Vagina (tissue), 2 donors: ENCODE measurements at regions not wholly inside any gene's neighbourhood (a gene's known extent, or its start where the extent isn't known, plus 50 kb on each side); places are given as distances from the start of the nearest gene placed in this dataset.
"Not testable (repeated sequence)": the region's sequence is repeated elsewhere in the genome, so short reads cannot be mapped to it uniquely, and the experiment has no call there.

Source experiments
- DNase-seq, 2 donors: peaks; one replicate each; pipeline ENCODE4 v3.0.0-alpha.2; 2017; ENCODE audit errors: extremely low spot score in 2 of 2
- H3K27ac ChIP-seq: fragments of 200-600 bp; sonication (generic); one replicate; pipeline ENCODE4 v1.5.1; 2019
- H3K27me3 ChIP-seq: fragments of 200-600 bp; sonication (generic); one replicate; pipeline ENCODE4 v1.5.1; 2019
- H3K36me3 ChIP-seq, 2 donors: fragments of 200-600 bp; sonication (generic); one replicate each; pipeline ENCODE4 v1.5.1; 2017 to 2019
- H3K4me1 ChIP-seq: fragments of 200-600 bp; sonication (generic); one replicate; pipeline ENCODE4 v1.5.1; 2019
- H3K4me3 ChIP-seq, 2 donors: fragments of 200-600 bp; sonication (generic); 1 replicate in 1 of 2; 2 replicates in 1 of 2; pipeline ENCODE4 v1.5.1; 2016 to 2019
- H3K9me3 ChIP-seq: fragments of 200-600 bp; sonication (generic); one replicate; pipeline ENCODE4 v1.5.1; 2019
- CTCF ChIP-seq, 3 experiments: fragments of 450-650 bp in 2 of 3; fragments of 200-600 bp in 1 of 3; sonication (generic) in 1 of 3; IDR thresholded peaks; one replicate each; pipeline ENCODE4 v1.5.1; 2017 to 2019; ENCODE audit warnings: antibody characterized with exemption in 3 of 3, mild to moderate bottlenecking in 2 of 3, moderate library complexity in 2 of 3
- POLR2A ChIP-seq, 2 donors: fragments of 450-650 bp; IDR thresholded peaks; one replicate each; pipeline ENCODE4 v1.6.1; 2017; ENCODE audit warnings: antibody characterized with exemption in 2 of 2, mild to moderate bottlenecking in 2 of 2, moderate library complexity in 2 of 2
- POLR2AphosphoS5 ChIP-seq, 2 donors: sonication (generic); formaldehyde crosslinking; IDR thresholded peaks; one replicate each; pipeline ENCODE4 v1.9.0; 2017; ENCODE audit warnings: antibody characterized with exemption in 2 of 2, mild to moderate bottlenecking in 2 of 2, low read depth in 1 of 2; ENCODE audit not compliant: insufficient read depth in 1 of 2
- intact Hi-C: fragments of 100-400 bp; cut with DNase I; formaldehyde crosslinking; loops from one replicate; pipeline ENCODE4 v1.15.1; 2023

- no peaks in the 10 kb centered on the region for H3K36me3 ChIP-seq
- no peak overlapping the region for H3K4me3 ChIP-seq
- H3K9me3 ChIP-seq: no peaks in the 10 kb centered on the region
- intact Hi-C loops: no loop called here
- no peaks in the 10 kb centered on the region for H3K27me3 ChIP-seq
- TF ChIP-seq POLR2A (IDR thresholded peaks at IDR 0.05): no peak
- no peak for TF ChIP-seq POLR2AphosphoS5 (IDR thresholded peaks at IDR 0.05; ENCODE audit: insufficient read depth in 1 of 2, low read depth in 1 of 2)
- TF ChIP-seq CTCF (IDR thresholded peaks at IDR 0.05): no peak
- peaks cover 32% of the 10 kb centered on the region for H3K4me1 ChIP-seq
- no peak for DNase-seq
- H3K27ac ChIP-seq: peak overlapping the region; percentile 75
Measured at GRCh38 chr6:33885132-33886057, 81.6 kb upstream of the MLN start.

- H3K4me1 ChIP-seq: peaks cover 32% of the 10 kb centered on the region
- H3K36me3 ChIP-seq, intact Hi-C loops, H3K4me3 ChIP-seq, H3K9me3 ChIP-seq, H3K27ac ChIP-seq, H3K27me3 ChIP-seq, DNase-seq: not testable (repeated sequence)
- peak in 1 of 2 donors; percentile 27 for TF ChIP-seq POLR2AphosphoS5 (IDR thresholded peaks at IDR 0.05; ENCODE audit: insufficient read depth in 1 of 2, low read depth in 1 of 2)
Measured at GRCh38 chr6:33883621-33884020, 79.8 kb upstream of the MLN start.

GRCh38 chr6:33882154-33882553, 78.4 kb upstream of the MLN start:
- no peak for TF ChIP-seq POLR2A (IDR thresholded peaks at IDR 0.05)
- no peak for TF ChIP-seq POLR2AphosphoS5 (IDR thresholded peaks at IDR 0.05; ENCODE audit: insufficient read depth in 1 of 2, low read depth in 1 of 2)
- no peak for TF ChIP-seq CTCF (IDR thresholded peaks at IDR 0.05)

GRCh38 chr6:33880766-33881165, 77.0 kb upstream of the MLN start:
- intact Hi-C loops: no loop called here
- H3K36me3 ChIP-seq: no peaks in the 10 kb centered on the region
- TF ChIP-seq CTCF (IDR thresholded peaks at IDR 0.05): no peak
- no peak for TF ChIP-seq POLR2A (IDR thresholded peaks at IDR 0.05)
- no peak for TF ChIP-seq POLR2AphosphoS5 (IDR thresholded peaks at IDR 0.05; ENCODE audit: insufficient read depth in 1 of 2, low read depth in 1 of 2)

More at GRCh38 chr6:33882154-33882553, 78.4 kb upstream of the MLN start:
- H3K27me3 ChIP-seq: no peaks in the 10 kb centered on the region
- no peaks in the 10 kb centered on the region for H3K36me3 ChIP-seq
- intact Hi-C loops: no loop called here
- H3K4me1 ChIP-seq: peaks cover 29% of the 10 kb centered on the region
- DNase-seq: no peak
- H3K27ac ChIP-seq: no peak overlapping the region
- H3K4me3 ChIP-seq: no peak overlapping the region
- no peaks in the 10 kb centered on the region for H3K9me3 ChIP-seq

GRCh38 chr6:33880104-33880678, 76.4 kb upstream of the MLN start:
- intact Hi-C loops: no loop called here
- Histone ChIP-seq H3K27ac (no peak overlapping the region), H3K36me3 (no peaks in the 10 kb centered on the region), H3K9me3 (no peaks in the 10 kb centered on the region), H3K4me3 (no peak overlapping the region), H3K27me3 (no peaks in the 10 kb centered on the region), H3K4me1 (peaks cover 9% of the 10 kb centered on the region)
- TF ChIP-seq POLR2A (IDR thresholded peaks at IDR 0.05) (no peak), CTCF (IDR thresholded peaks at IDR 0.05) (no peak)
- no peak for DNase-seq

More at GRCh38 chr6:33880766-33881165, 77.0 kb upstream of the MLN start:
- H3K27me3 ChIP-seq: no peaks in the 10 kb centered on the region
- DNase-seq: no peak
- H3K27ac ChIP-seq: no peak overlapping the region
- H3K4me3 ChIP-seq: no peak overlapping the region
- peaks cover 15% of the 10 kb centered on the region for H3K4me1 ChIP-seq
- H3K9me3 ChIP-seq: no peaks in the 10 kb centered on the region
